AG04450 (cell line): ENCODE measurements at regions not wholly inside any gene's neighbourhood (a gene's known extent, or its start where the extent isn't known, plus 50 kb on each side); places are given as distances from the start of the nearest gene placed in this dataset.

ENCODE experiments used
- CTCF ChIA-PET: fragments of 300-600, 350-600 bp; formaldehyde crosslinking; extraction: SDS; loops from one replicate; lab custom pipeline; 2022; ENCODE audit warnings: antibody characterized with exemption, inconsistent platforms; lab: Charles Lee
- POLR2A ChIA-PET: fragments of 350-600 bp; formaldehyde crosslinking; extraction: SDS; loops from one replicate; lab custom pipeline; 2021; ENCODE audit warnings: antibody characterized with exemption, inconsistent platforms; lab: Yijun Ruan, JAX
- DNase-seq: peaks from one replicate; pipeline ENCODE4 v3.0.0-alpha.2; 2011; ENCODE audit warnings: low read depth, low spot score
- H3K27ac ChIP-seq: one replicate; pipeline ENCODE4 v1.5.1; 2012; ENCODE audit warnings: low read depth, low read length, control low read depth
- H3K27me3 ChIP-seq: one replicate; pipeline ENCODE4 v1.6.0; 2012; ENCODE audit warnings: low read length; ENCODE audit not compliant: control insufficient read depth, insufficient read depth
- H3K4me3 ChIP-seq: 2 replicates; pipeline ENCODE4 v1.5.1; 2011; ENCODE audit warnings: mild to moderate bottlenecking, low read depth, low read length, control low read depth
- H3K9me3 ChIP-seq: 2 replicates; pipeline ENCODE4 v1.5.1; 2012; ENCODE audit warnings: low read length; ENCODE audit not compliant: control insufficient read depth, insufficient read depth
- TF ChIP-seq, protein P1 (sequence below): IDR thresholded peaks from 2 replicates; pipeline ENCODE4 v1.5.1; 2011; ENCODE audit warnings: low read depth, low read length, control low read depth, inconsistent platforms

DNA sequence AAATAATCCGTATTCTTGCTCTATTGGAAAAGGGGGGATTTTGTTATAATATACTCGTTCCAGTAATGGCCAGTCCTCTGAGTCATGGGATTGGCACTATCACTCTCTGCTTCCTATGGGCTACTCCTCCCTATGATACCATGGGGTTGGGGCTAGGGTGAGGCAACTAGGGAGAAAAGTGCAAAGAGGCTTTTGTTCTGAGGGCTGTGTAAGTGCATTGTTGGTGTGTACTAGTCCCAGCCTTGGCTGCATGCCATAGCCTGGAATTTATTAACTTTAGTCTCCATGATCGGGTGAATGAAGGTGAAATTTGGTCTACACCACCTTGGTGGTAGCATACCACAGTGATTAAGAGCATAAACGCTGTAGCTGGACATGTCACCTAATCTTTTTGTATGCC lies 247.6 kb downstream of the RPAP3 start:
- Histone ChIP-seq H3K27ac (no peak overlapping the region), H3K4me3 (no peak overlapping the region), H3K9me3 (no peaks in the 10 kb centered on the region), H3K27me3 (peaks cover 4% of the 10 kb centered on the region)
- CTCF ChIA-PET, result no interaction called here
- TF ChIP-seq, protein P1, sequence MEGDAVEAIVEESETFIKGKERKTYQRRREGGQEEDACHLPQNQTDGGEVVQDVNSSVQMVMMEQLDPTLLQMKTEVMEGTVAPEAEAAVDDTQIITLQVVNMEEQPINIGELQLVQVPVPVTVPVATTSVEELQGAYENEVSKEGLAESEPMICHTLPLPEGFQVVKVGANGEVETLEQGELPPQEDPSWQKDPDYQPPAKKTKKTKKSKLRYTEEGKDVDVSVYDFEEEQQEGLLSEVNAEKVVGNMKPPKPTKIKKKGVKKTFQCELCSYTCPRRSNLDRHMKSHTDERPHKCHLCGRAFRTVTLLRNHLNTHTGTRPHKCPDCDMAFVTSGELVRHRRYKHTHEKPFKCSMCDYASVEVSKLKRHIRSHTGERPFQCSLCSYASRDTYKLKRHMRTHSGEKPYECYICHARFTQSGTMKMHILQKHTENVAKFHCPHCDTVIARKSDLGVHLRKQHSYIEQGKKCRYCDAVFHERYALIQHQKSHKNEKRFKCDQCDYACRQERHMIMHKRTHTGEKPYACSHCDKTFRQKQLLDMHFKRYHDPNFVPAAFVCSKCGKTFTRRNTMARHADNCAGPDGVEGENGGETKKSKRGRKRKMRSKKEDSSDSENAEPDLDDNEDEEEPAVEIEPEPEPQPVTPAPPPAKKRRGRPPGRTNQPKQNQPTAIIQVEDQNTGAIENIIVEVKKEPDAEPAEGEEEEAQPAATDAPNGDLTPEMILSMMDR, result no peak
- POLR2A ChIA-PET, result no interaction called here
- no peak for DNase-seq

DNA sequence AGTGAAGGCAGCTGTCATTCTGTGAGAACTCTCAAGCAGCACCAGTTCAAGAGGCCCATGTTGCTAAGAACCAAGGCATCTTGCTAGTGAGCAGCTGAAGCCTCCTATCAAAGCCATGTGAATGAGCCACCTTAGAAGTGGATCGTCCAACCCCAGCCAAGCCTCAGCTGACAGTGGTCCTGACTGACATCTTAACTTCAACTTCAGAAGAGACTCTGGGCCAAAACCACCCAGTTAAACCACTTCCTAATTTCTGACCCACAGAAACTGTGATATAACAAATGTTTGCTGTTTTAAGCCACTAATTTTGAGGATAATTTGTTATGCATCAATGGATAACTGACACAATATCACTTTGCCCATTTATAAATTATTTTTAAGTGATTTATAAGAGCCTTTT lies 256.0 kb downstream of the RPAP3 start:
- Histone ChIP-seq H3K9me3 (no peaks in the 10 kb centered on the region), H3K27ac (no peak overlapping the region), H3K27me3 (peaks cover 10% of the 10 kb centered on the region), H3K4me3 (no peak overlapping the region)
- ChIA-PET CTCF (no interaction called here), POLR2A (no interaction called here)
- no peak for DNase-seq
- TF ChIP-seq, protein P1, result no peak

DNA sequence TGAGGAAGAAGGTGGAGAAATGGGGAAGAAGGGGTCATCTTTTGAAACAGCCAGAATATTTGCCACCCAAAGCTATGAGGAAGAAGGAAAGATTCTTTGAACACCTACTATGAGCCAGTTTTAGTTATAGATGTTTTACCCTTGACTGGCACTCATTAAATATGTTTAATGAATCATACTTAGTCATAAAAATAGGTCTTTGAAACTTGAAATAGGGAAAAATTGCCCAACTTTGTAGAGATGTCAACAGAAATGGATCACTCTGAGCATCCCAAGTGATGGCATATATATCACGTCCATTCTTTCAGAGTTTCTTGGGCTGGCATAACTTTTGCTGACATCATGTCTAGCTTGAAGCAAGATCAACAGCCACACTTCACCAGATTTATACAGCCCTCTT lies 263.5 kb downstream of the RPAP3 start:
- no peak overlapping the region for H3K4me3 ChIP-seq
- ChIA-PET CTCF (no interaction called here), POLR2A (no interaction called here)
- H3K27me3 ChIP-seq, result peaks cover 3% of the 10 kb centered on the region
- no peak overlapping the region for H3K27ac ChIP-seq
- TF ChIP-seq, protein P1, result no peak
- no peak for DNase-seq
- H3K9me3 ChIP-seq, result no peaks in the 10 kb centered on the region

DNA sequence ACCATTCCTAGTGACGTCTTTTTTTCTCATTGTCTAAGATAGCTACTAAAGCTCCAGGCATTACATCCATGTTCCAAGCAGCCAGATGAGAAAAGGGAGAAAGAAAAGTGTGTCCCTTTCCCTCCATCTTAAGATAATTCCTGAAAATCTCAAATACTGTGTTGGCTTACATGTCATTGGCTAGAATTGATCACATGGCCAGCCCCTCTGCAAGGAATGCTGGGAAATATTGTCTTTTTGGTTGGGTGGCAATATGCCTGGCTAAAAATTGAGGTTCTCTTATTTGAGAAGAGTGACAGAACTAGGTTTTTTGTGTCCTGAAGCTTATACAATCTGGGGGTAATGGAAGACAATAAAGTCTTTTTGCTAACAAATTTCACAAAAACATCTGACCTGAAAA lies 264.3 kb downstream of the RPAP3 start:
- CTCF ChIA-PET, result interaction anchor here (0.7 kb wide), 1 partner anchor 149 kb away, joined by 5 read pairs; no protein-coding TSS in a partner anchor

DNA sequence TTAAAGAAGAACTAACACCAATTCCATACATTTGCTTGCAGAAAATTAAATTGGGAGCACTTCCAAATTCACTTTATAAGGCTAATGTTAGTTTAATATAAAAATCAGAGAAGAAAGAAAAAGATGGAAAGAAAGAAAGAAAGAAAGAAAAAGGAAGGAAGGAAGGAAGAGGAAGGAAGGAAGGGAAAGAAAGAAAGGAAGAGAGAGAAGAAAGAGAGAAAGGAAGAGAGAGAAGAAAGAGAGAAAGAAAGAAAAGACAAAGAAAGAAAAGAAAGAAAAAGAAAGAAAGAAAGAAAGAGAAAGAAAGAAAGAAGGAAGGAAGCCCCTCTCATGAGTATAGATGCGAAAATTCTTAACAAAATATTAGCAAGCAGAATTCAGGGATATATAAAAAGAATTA lies 267.7 kb downstream of the RPAP3 start:
- TF ChIP-seq, protein P1, result no peak
- ChIA-PET CTCF (no interaction called here), POLR2A (no interaction called here)
- no peaks in the 10 kb centered on the region for H3K9me3 ChIP-seq
- H3K4me3 ChIP-seq, result no peak overlapping the region
- H3K27me3 ChIP-seq, result no peaks in the 10 kb centered on the region
- no peak for DNase-seq
- no peak overlapping the region for H3K27ac ChIP-seq

More for the DNA sequence above, 264.3 kb downstream of the RPAP3 start:
- POLR2A ChIA-PET, result no interaction called here
- DNase-seq, result no peak
- Histone ChIP-seq H3K27me3 (no peaks in the 10 kb centered on the region), H3K27ac (no peak overlapping the region), H3K9me3 (no peaks in the 10 kb centered on the region), H3K4me3 (no peak overlapping the region)
- TF ChIP-seq, protein P1, result no peak
